ENCODE measurements at regions not wholly inside any gene's neighbourhood (a gene's known extent, or its start where the extent isn't known, plus 50 kb on each side); places are given as distances from the start of the nearest gene placed in this dataset.

DNA sequence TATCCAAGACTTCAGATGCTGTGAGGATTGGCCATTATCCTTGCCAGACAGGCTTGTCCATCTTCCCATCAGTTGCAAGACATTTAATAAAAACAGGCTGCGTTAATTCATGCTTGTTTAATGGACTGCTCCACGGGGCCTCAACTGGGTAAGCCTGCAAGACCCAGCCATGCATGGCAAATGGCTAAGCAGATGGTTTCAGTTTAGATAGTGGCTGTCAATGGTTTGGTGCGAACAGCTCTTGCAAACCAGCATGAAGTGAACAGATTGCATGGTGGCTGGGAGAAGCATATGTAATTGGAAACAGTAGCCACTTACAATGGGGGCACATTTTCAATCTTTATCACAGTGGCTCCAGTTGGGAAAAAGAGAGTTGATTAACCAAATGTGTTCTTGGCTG, 628.2 kb upstream of the KLF4 start:
- DNase-seq (ENCODE audit: extremely low spot score), result no peak
- TF ChIP-seq POLR2A (IDR thresholded peaks at IDR 0.05; ENCODE audit: low read depth), result no peak
- TF ChIP-seq POLR2AphosphoS5 (IDR thresholded peaks at IDR 0.05), result no peak
- TF ChIP-seq, protein P1, sequence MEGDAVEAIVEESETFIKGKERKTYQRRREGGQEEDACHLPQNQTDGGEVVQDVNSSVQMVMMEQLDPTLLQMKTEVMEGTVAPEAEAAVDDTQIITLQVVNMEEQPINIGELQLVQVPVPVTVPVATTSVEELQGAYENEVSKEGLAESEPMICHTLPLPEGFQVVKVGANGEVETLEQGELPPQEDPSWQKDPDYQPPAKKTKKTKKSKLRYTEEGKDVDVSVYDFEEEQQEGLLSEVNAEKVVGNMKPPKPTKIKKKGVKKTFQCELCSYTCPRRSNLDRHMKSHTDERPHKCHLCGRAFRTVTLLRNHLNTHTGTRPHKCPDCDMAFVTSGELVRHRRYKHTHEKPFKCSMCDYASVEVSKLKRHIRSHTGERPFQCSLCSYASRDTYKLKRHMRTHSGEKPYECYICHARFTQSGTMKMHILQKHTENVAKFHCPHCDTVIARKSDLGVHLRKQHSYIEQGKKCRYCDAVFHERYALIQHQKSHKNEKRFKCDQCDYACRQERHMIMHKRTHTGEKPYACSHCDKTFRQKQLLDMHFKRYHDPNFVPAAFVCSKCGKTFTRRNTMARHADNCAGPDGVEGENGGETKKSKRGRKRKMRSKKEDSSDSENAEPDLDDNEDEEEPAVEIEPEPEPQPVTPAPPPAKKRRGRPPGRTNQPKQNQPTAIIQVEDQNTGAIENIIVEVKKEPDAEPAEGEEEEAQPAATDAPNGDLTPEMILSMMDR (IDR thresholded peaks at IDR 0.05), result no peak
- no peak for TF ChIP-seq EP300 (IDR thresholded peaks at IDR 0.05)
- intact Hi-C loops (cut with DNase I), result no loop called here
- Histone ChIP-seq H3K4me1 (no peaks in the 10 kb centered on the region), H3K9me3 (no peaks in the 10 kb centered on the region), H3K27me3 (no peaks in the 10 kb centered on the region), H3K27ac (replicated peaks in 1 of 4) (no peak overlapping the region), H3K36me3 (no peaks in the 10 kb centered on the region), H3K4me3 (no peak overlapping the region)
- WGBS, result 72% methylated on average over 3 of the region's 3 CpGs

DNA sequence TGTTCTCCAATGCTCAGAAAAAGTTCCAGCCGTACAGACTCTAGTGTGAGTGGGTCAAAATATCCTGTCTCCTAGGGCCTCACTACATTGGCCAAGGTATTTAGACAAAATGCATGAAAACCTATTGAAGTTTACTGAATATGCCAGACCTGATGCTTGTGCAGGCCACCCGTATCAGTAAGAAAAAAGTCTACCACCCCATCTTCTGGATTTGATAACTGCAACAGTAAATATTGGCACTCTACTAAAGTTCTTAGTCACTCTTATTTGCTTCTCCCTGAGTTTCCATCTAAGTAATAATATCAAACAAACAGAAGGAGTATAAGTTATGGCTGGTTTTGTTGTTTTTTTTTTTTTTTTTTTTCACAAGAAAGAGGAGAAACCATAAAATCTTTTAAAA, 627.7 kb upstream of the KLF4 start:
- Histone ChIP-seq H3K27ac (replicated peaks in 1 of 4) (no peak overlapping the region), H3K9me3 (no peaks in the 10 kb centered on the region), H3K4me1 (no peaks in the 10 kb centered on the region), H3K36me3 (no peaks in the 10 kb centered on the region), H3K4me3 (no peak overlapping the region), H3K27me3 (no peaks in the 10 kb centered on the region)
- 97% methylated on average over 2 of the region's 2 CpGs for WGBS
- TF ChIP-seq, protein P1 (IDR thresholded peaks at IDR 0.05), result no peak
- TF ChIP-seq POLR2A (IDR thresholded peaks at IDR 0.05; ENCODE audit: low read depth), result no peak
- intact Hi-C loops (cut with DNase I), result no loop called here
- no peak for DNase-seq (ENCODE audit: extremely low spot score)

DNA sequence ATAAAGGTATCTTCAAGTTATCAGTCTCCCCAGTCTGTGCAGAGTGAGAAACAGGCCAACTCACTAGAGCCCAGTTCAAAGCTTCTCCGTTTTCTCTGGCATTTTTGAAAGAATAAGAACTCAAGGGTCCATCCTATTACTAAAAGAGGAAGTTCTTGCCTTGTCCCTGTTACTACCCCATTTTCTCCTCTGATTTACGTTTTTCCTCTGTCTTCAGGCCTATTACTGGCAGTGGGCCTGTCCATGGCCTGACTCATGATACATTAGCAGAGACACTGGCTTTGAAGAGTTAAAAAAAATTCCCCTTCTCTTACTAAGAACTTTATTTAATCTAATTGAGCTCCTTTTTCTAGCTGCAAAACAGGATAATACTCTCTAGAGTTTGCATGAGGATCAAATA, 624.0 kb upstream of the KLF4 start:
- H3K27me3 ChIP-seq, result no peaks in the 10 kb centered on the region
- TF ChIP-seq, protein P1 (IDR thresholded peaks at IDR 0.05), result no peak
- TF ChIP-seq POLR2AphosphoS5 (IDR thresholded peaks at IDR 0.05) (no peak), EP300 (IDR thresholded peaks at IDR 0.05) (no peak), POLR2A (IDR thresholded peaks at IDR 0.05; ENCODE audit: low read depth) (no peak)
- intact Hi-C loops (cut with DNase I), result no loop called here
- H3K27ac ChIP-seq (replicated peaks in 1 of 4), result no peak overlapping the region
- no peak for DNase-seq (ENCODE audit: extremely low spot score)
- H3K4me1 ChIP-seq, result no peaks in the 10 kb centered on the region
- no peaks in the 10 kb centered on the region for H3K9me3 ChIP-seq
- WGBS, result 69% methylated on average over 2 of the region's 2 CpGs
- H3K4me3 ChIP-seq, result no peak overlapping the region
- no peaks in the 10 kb centered on the region for H3K36me3 ChIP-seq

DNA sequence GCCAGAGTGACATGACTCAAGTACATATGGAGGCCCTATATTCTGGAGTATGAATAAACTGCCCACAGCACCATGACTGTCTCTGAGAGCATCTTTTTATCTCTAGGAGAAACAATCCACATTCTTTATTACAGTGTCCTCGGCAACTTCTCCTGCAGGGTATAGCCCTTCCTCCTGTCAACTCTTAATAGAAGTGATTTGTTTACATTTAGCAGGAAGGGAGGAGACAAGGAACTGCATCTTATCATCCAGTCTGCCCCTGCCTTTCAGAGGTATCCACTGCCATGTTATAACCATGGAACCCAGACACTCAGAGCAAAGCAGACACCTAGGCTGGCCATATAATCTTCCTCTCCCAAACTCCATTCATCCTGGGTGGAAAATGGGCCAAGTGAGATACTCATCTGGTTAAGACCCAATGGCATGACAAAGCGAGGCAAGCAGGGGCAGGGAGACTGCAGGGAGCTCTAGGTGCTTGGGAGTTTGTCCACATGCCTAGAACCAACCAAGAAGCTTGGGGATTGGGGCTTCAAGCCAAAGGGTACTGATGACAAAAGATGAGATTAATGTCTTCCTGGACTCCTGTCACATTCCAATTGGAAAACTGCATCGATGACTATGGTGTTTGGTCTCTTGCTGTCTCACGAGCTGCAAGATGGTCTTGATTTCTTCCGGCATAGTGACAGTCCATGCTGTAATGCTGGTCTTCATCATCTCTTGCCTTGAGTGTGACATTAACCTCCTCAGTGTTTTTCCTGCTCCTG, 620.5 kb upstream of the KLF4 start:
- 93% methylated on average over 4 of the region's 5 CpGs for WGBS
- TF ChIP-seq, protein P1 (IDR thresholded peaks at IDR 0.05), result no peak
- TF ChIP-seq POLR2AphosphoS5 (IDR thresholded peaks at IDR 0.05) (no peak), EP300 (IDR thresholded peaks at IDR 0.05) (no peak), POLR2A (IDR thresholded peaks at IDR 0.05; ENCODE audit: low read depth) (no peak)
- Histone ChIP-seq H3K4me1 (no peaks in the 10 kb centered on the region), H3K9me3 (no peaks in the 10 kb centered on the region), H3K4me3 (no peak overlapping the region), H3K27me3 (no peaks in the 10 kb centered on the region), H3K27ac (replicated peaks in 1 of 4) (no peak overlapping the region), H3K36me3 (no peaks in the 10 kb centered on the region)
- DNase-seq (ENCODE audit: extremely low spot score), result no peak
- intact Hi-C loops (cut with DNase I), result no loop called here
